NCI-H1092 treated with DMSO at 0.1 percent for 48 hours (cell line): ENCODE measurements at regions not wholly inside any gene's neighbourhood (a gene's known extent, or its start where the extent isn't known, plus 50 kb on each side); places are given as distances from the start of the nearest gene placed in this dataset.
"Not testable (repeated sequence)": the region's sequence is repeated elsewhere in the genome, so short reads cannot be mapped to it uniquely, and the experiment has no call there.

Experiments used
- DNase-seq: peaks from one replicate; lab custom pipeline; 2025; lab: John Stamatoyannopoulos, UW

DNA sequence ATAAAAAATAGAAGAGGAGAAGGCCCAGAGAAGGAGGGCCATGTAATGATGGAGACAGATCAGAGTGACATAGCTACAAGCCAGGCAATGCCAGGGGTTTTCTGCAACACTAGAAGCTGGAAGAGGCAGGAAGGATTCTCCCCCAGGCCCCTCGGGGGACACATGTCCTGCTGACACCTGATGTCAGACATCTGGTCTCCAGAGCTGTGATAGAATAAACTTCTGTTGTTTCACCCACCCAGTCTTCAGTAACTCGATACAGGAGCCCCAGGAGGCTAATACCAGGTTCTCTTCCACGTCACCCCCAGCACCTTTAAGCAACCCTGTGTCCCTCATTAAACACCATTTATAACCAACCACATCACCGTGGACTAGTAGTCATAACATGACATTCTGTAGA is 94.9 kb downstream of the TMEM130 start:
- no peak for DNase-seq

DNA sequence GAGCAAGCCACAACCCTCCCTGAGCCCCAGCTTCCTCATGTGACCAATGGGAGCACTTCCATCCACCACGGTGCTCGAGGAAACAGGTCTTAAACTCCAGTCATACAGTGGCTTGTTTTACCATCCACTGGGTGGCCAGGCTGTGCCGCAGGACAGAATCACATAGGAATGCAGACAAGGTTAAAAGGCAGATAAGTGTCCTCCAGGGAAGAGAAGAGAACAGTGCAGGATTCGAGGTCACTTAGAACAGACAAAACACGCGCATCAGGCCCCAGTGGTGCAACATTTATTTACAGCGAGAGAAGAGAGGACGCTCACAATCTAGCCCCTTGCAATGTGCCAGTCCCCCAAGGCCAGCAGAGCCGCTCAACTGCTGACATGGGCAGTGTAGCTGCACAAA is 92.8 kb downstream of the TMEM130 start:
- no peak for DNase-seq

DNA sequence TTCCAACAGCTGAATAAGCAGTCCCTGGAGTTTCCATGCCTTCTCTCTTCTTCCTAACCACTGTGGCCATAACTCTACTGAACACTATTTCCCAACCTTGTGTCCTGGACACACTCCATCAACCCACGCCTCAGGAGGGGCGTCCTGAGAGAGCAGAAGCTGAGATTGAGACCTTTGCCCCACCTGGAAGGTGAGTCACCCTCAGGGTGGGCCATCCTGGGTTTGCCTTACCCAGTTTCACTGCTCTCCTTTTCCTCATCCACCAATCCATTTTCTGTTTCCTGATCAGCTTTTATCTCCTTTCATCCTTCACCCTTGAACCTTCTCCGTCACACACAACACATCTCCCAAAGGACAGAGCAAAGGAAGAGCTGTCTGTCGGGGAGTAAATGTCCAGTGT is 91.4 kb downstream of the TMEM130 start:
- DNase-seq, result no peak

DNA sequence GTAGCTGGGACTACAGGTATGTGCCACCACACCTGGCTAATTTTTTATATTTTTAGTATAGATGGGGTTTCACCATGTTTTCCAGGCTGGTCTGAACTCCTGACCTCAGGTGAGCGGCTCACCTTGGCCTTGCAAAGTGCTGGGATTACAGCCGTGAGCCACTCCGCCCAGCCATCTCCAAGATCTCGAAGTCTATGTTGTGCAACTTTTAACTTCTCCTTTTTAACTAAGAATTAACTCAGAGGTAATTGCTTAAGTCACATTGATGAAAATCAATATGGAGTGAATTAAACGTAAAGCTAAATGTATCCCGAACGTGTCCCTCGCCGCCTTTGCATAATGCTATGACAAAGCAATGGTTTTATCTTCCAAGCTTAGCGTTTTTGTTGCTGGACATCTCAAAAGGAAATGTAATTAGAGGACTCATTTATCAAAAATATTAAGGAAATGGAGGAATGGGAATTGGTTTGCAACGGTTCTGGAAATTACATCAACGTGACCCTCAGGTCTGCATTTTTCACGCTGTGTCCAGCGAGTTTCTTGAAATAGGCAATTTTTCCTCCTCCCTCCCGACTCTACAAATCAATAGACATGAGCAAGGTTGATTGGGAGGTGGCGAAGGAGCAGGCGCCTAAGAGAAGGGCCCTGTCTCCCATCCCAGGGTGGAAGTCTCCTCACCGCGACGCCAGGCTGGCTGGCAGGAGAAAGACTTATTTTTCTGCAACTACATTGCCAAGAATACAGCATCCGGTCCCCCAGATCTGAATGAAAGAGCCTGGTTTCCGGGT is 89.8 kb downstream of the TMEM130 start:
- DNase-seq, result no peak

DNA sequence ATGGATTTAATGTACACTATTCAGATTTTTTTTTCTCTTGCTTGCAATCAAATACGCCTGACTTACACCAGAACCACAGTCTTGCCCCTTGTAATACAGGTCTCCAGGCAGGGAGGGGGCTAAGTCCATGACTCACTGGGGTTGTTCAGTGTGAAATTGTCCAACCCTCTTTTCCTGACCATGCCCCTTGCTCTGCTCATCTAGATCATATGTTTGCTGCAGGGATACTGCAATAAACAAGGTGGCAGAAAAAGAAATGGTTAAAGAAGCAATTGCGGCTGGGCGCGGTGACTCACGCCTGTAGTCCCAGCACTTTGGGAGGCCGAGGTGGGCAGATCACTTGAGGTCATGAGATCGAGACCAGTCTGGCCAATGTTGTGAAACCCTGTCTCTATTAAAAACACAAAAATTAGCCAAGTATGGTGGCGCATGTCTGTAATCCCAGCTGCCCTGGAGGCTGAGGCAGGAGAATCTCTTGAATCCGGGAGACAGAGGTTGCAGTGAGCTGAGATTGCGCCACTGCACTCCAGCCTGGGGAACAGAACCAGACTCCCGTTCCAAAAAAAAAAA is 85.5 kb downstream of the TMEM130 start:
- DNase-seq, result no peak

DNA sequence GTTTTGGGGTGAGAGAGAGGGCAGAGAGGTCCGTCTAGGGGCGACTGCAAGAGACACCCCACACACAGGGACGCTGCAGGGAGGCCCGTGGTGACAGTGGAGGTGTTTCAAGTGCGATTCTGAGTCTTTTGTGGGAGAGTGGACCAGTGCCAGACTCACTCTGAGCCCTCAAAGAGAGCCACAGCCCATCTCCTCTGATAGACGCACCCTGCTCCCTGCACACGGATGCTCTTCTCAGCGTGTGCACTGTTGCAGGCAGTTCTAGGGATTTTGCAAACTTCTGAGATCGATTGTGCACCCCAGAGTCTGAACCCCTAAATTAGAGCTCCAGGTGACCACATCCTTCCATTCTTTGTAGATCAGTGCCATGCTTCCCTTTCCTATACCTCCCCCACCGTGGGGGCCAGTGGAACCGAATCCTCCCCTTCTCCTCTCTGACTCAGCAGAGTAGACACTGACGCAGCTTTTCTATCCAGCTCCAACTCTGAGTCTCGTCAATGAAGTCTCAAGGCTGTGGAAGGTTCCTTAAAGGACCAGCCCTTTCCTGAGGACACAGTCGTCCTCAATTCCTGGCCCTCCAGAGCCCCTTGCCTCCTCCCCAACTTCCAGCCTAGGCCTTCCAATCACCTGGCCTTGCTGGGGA is 83.8 kb downstream of the TMEM130 start:
- no peak for DNase-seq

DNA sequence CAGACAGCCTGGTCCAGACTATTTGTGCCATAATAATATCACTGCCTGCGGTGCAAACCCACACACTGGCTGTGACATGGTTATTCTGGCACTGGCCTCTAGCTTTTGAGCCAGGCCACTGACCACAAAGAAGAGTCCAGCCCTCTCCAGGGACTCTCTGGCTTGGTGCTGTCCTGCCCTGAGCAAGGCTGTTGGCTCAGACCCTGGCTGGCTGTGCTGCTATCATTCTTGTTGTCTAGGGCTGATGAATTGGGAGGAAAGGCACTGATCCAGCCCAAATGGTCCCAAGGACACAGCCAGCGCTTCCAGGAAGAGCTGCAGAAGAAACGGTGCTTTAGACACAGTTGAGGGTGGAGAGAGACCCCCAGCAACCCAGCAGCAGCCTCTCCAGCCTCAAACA is 80.8 kb downstream of the TMEM130 start:
- DNase-seq, result no peak

DNA sequence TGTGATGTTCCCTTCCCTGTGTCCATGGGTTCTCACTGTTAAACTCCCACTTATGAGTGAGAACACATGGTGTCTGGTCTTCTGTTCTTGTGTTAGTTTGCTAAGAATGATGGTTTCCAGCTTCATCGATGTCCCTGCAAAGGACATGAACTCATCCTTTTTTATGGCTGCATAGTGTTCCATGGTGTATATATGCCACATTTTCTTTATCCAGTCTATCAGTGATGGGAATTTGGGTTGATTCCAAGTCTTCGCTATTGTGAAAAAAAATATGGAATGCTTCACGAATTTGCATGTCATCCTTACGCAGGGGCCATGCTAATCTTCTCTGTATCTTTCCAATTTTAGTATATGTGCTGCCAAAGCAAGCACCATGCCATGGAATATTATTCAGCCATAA is 75.4 kb downstream of the TMEM130 start:
- DNase-seq, result not testable (repeated sequence)

DNA sequence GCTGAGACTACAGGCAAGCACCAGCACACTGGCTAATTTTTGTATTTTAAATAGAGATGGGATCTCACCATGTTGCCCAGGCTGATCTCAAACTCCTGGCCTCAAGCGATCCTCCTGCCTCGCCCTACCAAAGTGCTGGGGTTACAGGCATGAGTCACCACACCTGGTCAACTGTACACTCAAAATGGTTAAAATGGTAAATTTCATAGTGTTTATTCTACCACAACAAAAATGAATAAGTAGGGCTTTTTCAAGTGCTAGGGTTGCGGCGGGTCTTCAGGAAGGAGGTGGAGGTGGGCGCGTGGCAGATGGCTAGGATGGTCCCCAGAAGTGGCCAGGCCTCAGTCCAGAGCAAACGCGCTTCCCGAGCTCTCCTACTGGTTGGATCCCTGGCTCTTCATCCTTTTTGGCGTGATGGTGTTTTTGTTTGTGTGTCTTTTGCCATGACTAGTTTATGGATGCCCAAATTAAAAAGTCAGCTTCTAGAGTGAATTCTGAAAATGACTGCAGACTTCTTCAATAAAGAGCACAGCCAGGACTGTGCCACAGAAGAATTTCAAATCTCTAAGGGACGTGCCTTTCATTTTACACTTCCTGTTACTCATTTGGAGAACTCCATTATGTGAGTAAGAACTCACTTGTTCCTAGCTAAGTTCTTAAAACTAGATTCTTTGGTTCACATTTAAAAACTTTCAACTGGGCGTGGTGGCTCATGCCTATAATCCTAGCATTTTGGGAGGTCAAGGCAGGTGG is 73.9 kb downstream of the TMEM130 start:
- DNase-seq, result no peak
